Gastrocnemius medialis (tissue), 4 donors: ENCODE measurements at regions not wholly inside any gene's neighbourhood (a gene's known extent, or its start where the extent isn't known, plus 50 kb on each side); places are given as distances from the start of the nearest gene placed in this dataset.

Experiments
- POLR2A ChIP-seq, 2 donors: fragments of 450-650 bp; IDR thresholded peaks; one replicate each; pipeline ENCODE4 v1.6.1; 2017; ENCODE audit warnings: antibody characterized with exemption in 2 of 2, mild to moderate bottlenecking in 2 of 2, moderate library complexity in 2 of 2
- TF ChIP-seq, protein P1 (sequence below), 5 experiments: fragments of 450-650 bp in 3 of 5; fragments of 200-600 bp in 2 of 5; sonication (generic) in 2 of 5; IDR thresholded peaks in 4 of 5; conservative IDR thresholded peaks in 1 of 5; 1 replicate in 4 of 5; 2 replicates in 1 of 5; pipeline ENCODE4 v1.5.1; 2016 to 2019; ENCODE audit warnings: antibody characterized with exemption in 5 of 5, mild to moderate bottlenecking in 3 of 5, moderate library complexity in 3 of 5

GRCh38 chr1:214897581-214897980 is 185.0 kb upstream of the KCNK2 start:
- TF ChIP-seq, protein P1, sequence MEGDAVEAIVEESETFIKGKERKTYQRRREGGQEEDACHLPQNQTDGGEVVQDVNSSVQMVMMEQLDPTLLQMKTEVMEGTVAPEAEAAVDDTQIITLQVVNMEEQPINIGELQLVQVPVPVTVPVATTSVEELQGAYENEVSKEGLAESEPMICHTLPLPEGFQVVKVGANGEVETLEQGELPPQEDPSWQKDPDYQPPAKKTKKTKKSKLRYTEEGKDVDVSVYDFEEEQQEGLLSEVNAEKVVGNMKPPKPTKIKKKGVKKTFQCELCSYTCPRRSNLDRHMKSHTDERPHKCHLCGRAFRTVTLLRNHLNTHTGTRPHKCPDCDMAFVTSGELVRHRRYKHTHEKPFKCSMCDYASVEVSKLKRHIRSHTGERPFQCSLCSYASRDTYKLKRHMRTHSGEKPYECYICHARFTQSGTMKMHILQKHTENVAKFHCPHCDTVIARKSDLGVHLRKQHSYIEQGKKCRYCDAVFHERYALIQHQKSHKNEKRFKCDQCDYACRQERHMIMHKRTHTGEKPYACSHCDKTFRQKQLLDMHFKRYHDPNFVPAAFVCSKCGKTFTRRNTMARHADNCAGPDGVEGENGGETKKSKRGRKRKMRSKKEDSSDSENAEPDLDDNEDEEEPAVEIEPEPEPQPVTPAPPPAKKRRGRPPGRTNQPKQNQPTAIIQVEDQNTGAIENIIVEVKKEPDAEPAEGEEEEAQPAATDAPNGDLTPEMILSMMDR (IDR thresholded peaks at IDR 0.05 in 4 of 5, conservative IDR thresholded peaks at IDR 0.05 in 1 of 5) = no peak
- no peak for TF ChIP-seq POLR2A (IDR thresholded peaks at IDR 0.05)
